ENCODE measurements at regions not wholly inside any gene's neighbourhood (a gene's known extent, or its start where the extent isn't known, plus 50 kb on each side); places are given as distances from the start of the nearest gene placed in this dataset.

- peaks cover 0 to 24% (median 7%) of the 10 kb centered on the region in 5 donors for H3K4me1 ChIP-seq (ENCODE audit: control insufficient read depth in 5 of 5, insufficient read depth in 5 of 5, low read length in 5 of 5)
- H3K4me3 ChIP-seq (ENCODE audit: low read depth in 1 of 5, low read length in 5 of 5), result no peak overlapping the region
- H3K27ac ChIP-seq (ENCODE audit: low read depth, low read length), result no peak overlapping the region
- no peak overlapping the region for H3K9ac ChIP-seq (ENCODE audit: low read length in 5 of 5)
- no peaks in the 10 kb centered on the region for H3K9me3 ChIP-seq (ENCODE audit: control insufficient read depth in 5 of 5, low read length in 5 of 5)
- peaks cover 0 to 3% (median 0%) of the 10 kb centered on the region in 5 donors for H3K27me3 ChIP-seq (ENCODE audit: control insufficient read depth in 5 of 5, insufficient read depth in 4 of 5, low read length in 5 of 5)
- no peaks in the 10 kb centered on the region for H3K36me3 ChIP-seq (ENCODE audit: control insufficient read depth in 5 of 5, insufficient read depth in 5 of 5, low read length in 5 of 5)
These were observed 113.5 kb downstream of the XCL2 start for GRCh38 chr1:168430321-168430720.

- no peaks in the 10 kb centered on the region for H3K36me3 ChIP-seq (ENCODE audit: control insufficient read depth in 5 of 5, insufficient read depth in 5 of 5, low read length in 5 of 5)
- H3K4me3 ChIP-seq (ENCODE audit: low read depth in 1 of 5, low read length in 5 of 5), result no peak overlapping the region
- no peak overlapping the region for H3K9ac ChIP-seq (ENCODE audit: low read length in 5 of 5)
- peaks cover 0 to 24% (median 7%) of the 10 kb centered on the region in 5 donors for H3K4me1 ChIP-seq (ENCODE audit: control insufficient read depth in 5 of 5, insufficient read depth in 5 of 5, low read length in 5 of 5)
- no peak overlapping the region for H3K27ac ChIP-seq (ENCODE audit: low read depth, low read length)
- no peaks in the 10 kb centered on the region for H3K9me3 ChIP-seq (ENCODE audit: control insufficient read depth in 5 of 5, low read length in 5 of 5)
- no peaks in the 10 kb centered on the region for H3K27me3 ChIP-seq (ENCODE audit: control insufficient read depth in 5 of 5, insufficient read depth in 4 of 5, low read length in 5 of 5)
These were observed 115.6 kb downstream of the XCL2 start for GRCh38 chr1:168428063-168428731.

GRCh38 chr1:168427051-168427450, 116.7 kb downstream of the XCL2 start:
- Histone ChIP-seq H3K36me3 (ENCODE audit: control insufficient read depth in 5 of 5, insufficient read depth in 5 of 5, low read length in 5 of 5) (no peaks in the 10 kb centered on the region), H3K9me3 (ENCODE audit: control insufficient read depth in 5 of 5, low read length in 5 of 5) (no peaks in the 10 kb centered on the region), H3K27ac (ENCODE audit: low read depth, low read length) (no peak overlapping the region), H3K9ac (ENCODE audit: low read length in 5 of 5) (no peak overlapping the region), H3K4me1 (ENCODE audit: control insufficient read depth in 5 of 5, insufficient read depth in 5 of 5, low read length in 5 of 5) (peaks cover 0 to 24% (median 17%) of the 10 kb centered on the region in 5 donors), H3K27me3 (ENCODE audit: control insufficient read depth in 5 of 5, insufficient read depth in 4 of 5, low read length in 5 of 5) (no peaks in the 10 kb centered on the region), H3K4me3 (ENCODE audit: low read depth in 1 of 5, low read length in 5 of 5) (no peak overlapping the region)

- Histone ChIP-seq H3K9ac (ENCODE audit: low read length in 5 of 5) (no peak overlapping the region), H3K27me3 (ENCODE audit: control insufficient read depth in 5 of 5, insufficient read depth in 4 of 5, low read length in 5 of 5) (no peaks in the 10 kb centered on the region), H3K36me3 (ENCODE audit: control insufficient read depth in 5 of 5, insufficient read depth in 5 of 5, low read length in 5 of 5) (no peaks in the 10 kb centered on the region), H3K27ac (ENCODE audit: low read depth, low read length) (no peak overlapping the region), H3K4me1 (ENCODE audit: control insufficient read depth in 5 of 5, insufficient read depth in 5 of 5, low read length in 5 of 5) (peaks cover 0 to 20% (median 13%) of the 10 kb centered on the region in 5 donors), H3K9me3 (ENCODE audit: control insufficient read depth in 5 of 5, low read length in 5 of 5) (no peaks in the 10 kb centered on the region), H3K4me3 (ENCODE audit: low read depth in 1 of 5, low read length in 5 of 5) (no peak overlapping the region)
These were observed 119.5 kb downstream of the XCL2 start for GRCh38 chr1:168424281-168424680.

GRCh38 chr1:168422203-168422847, 121.5 kb downstream of the XCL2 start:
- Histone ChIP-seq H3K9me3 (ENCODE audit: control insufficient read depth in 5 of 5, low read length in 5 of 5) (no peaks in the 10 kb centered on the region), H3K4me1 (ENCODE audit: control insufficient read depth in 5 of 5, insufficient read depth in 5 of 5, low read length in 5 of 5) (peaks cover 0 to 16% (median 8%) of the 10 kb centered on the region in 5 donors), H3K9ac (ENCODE audit: low read length in 5 of 5) (no peak overlapping the region), H3K36me3 (ENCODE audit: control insufficient read depth in 5 of 5, insufficient read depth in 5 of 5, low read length in 5 of 5) (no peaks in the 10 kb centered on the region), H3K27me3 (ENCODE audit: control insufficient read depth in 5 of 5, insufficient read depth in 4 of 5, low read length in 5 of 5) (no peaks in the 10 kb centered on the region), H3K4me3 (ENCODE audit: low read depth in 1 of 5, low read length in 5 of 5) (no peak overlapping the region), H3K27ac (ENCODE audit: low read depth, low read length) (no peak overlapping the region)

GRCh38 chr1:168421399-168422004, 122.3 kb downstream of the XCL2 start:
- Histone ChIP-seq H3K9me3 (ENCODE audit: control insufficient read depth in 5 of 5, low read length in 5 of 5) (no peaks in the 10 kb centered on the region), H3K27me3 (ENCODE audit: control insufficient read depth in 5 of 5, insufficient read depth in 4 of 5, low read length in 5 of 5) (no peaks in the 10 kb centered on the region), H3K9ac (ENCODE audit: low read length in 5 of 5) (no peak overlapping the region), H3K4me1 (ENCODE audit: control insufficient read depth in 5 of 5, insufficient read depth in 5 of 5, low read length in 5 of 5) (peaks cover 0 to 12% (median 3%) of the 10 kb centered on the region in 5 donors), H3K36me3 (ENCODE audit: control insufficient read depth in 5 of 5, insufficient read depth in 5 of 5, low read length in 5 of 5) (no peaks in the 10 kb centered on the region), H3K27ac (ENCODE audit: low read depth, low read length) (no peak overlapping the region), H3K4me3 (ENCODE audit: low read depth in 1 of 5, low read length in 5 of 5) (no peak overlapping the region)

GRCh38 chr1:168420177-168420576, 123.6 kb downstream of the XCL2 start:
- Histone ChIP-seq H3K4me1 (ENCODE audit: control insufficient read depth in 5 of 5, insufficient read depth in 5 of 5, low read length in 5 of 5) (peaks cover 0 to 12% (median 3%) of the 10 kb centered on the region in 5 donors), H3K27ac (ENCODE audit: low read depth, low read length) (no peak overlapping the region), H3K9ac (ENCODE audit: low read length in 5 of 5) (no peak overlapping the region), H3K36me3 (ENCODE audit: control insufficient read depth in 5 of 5, insufficient read depth in 5 of 5, low read length in 5 of 5) (no peaks in the 10 kb centered on the region), H3K9me3 (ENCODE audit: control insufficient read depth in 5 of 5, low read length in 5 of 5) (no peaks in the 10 kb centered on the region), H3K27me3 (ENCODE audit: control insufficient read depth in 5 of 5, insufficient read depth in 4 of 5, low read length in 5 of 5) (no peaks in the 10 kb centered on the region), H3K4me3 (ENCODE audit: low read depth in 1 of 5, low read length in 5 of 5) (no peak overlapping the region)

- no peaks in the 10 kb centered on the region for H3K9me3 ChIP-seq (ENCODE audit: control insufficient read depth in 5 of 5, low read length in 5 of 5)
- H3K27me3 ChIP-seq (ENCODE audit: control insufficient read depth in 5 of 5, insufficient read depth in 4 of 5, low read length in 5 of 5), result no peaks in the 10 kb centered on the region
- H3K9ac ChIP-seq (ENCODE audit: low read length in 5 of 5), result no peak overlapping the region
- no peak overlapping the region for H3K4me3 ChIP-seq (ENCODE audit: low read depth in 1 of 5, low read length in 5 of 5)
- peaks cover 0 to 12% (median 3%) of the 10 kb centered on the region in 5 donors for H3K4me1 ChIP-seq (ENCODE audit: control insufficient read depth in 5 of 5, insufficient read depth in 5 of 5, low read length in 5 of 5)
- no peak overlapping the region for H3K27ac ChIP-seq (ENCODE audit: low read depth, low read length)
- no peaks in the 10 kb centered on the region for H3K36me3 ChIP-seq (ENCODE audit: control insufficient read depth in 5 of 5, insufficient read depth in 5 of 5, low read length in 5 of 5)
These were observed 124.1 kb downstream of the XCL2 start for GRCh38 chr1:168419736-168420135.

GRCh38 chr1:168416220-168416619, 127.6 kb downstream of the XCL2 start:
- no peak overlapping the region for H3K4me3 ChIP-seq (ENCODE audit: low read depth in 1 of 5, low read length in 5 of 5)
- no peak overlapping the region for H3K9ac ChIP-seq (ENCODE audit: low read length in 5 of 5)
- no peaks in the 10 kb centered on the region for H3K9me3 ChIP-seq (ENCODE audit: control insufficient read depth in 5 of 5, low read length in 5 of 5)
- no peak overlapping the region for H3K27ac ChIP-seq (ENCODE audit: low read depth, low read length)
- H3K36me3 ChIP-seq (ENCODE audit: control insufficient read depth in 5 of 5, insufficient read depth in 5 of 5, low read length in 5 of 5), result no peaks in the 10 kb centered on the region
- H3K4me1 ChIP-seq (ENCODE audit: control insufficient read depth in 5 of 5, insufficient read depth in 5 of 5, low read length in 5 of 5), result no peaks in the 10 kb centered on the region
- no peaks in the 10 kb centered on the region for H3K27me3 ChIP-seq (ENCODE audit: control insufficient read depth in 5 of 5, insufficient read depth in 4 of 5, low read length in 5 of 5)

- H3K9ac ChIP-seq (ENCODE audit: low read length in 5 of 5), result no peak overlapping the region
- H3K27ac ChIP-seq (ENCODE audit: low read depth, low read length), result no peak overlapping the region
- H3K4me3 ChIP-seq (ENCODE audit: low read depth in 1 of 5, low read length in 5 of 5), result no peak overlapping the region
- no peaks in the 10 kb centered on the region for H3K36me3 ChIP-seq (ENCODE audit: control insufficient read depth in 5 of 5, insufficient read depth in 5 of 5, low read length in 5 of 5)
- H3K4me1 ChIP-seq (ENCODE audit: control insufficient read depth in 5 of 5, insufficient read depth in 5 of 5, low read length in 5 of 5), result no peaks in the 10 kb centered on the region
- no peaks in the 10 kb centered on the region for H3K27me3 ChIP-seq (ENCODE audit: control insufficient read depth in 5 of 5, insufficient read depth in 4 of 5, low read length in 5 of 5)
- no peaks in the 10 kb centered on the region for H3K9me3 ChIP-seq (ENCODE audit: control insufficient read depth in 5 of 5, low read length in 5 of 5)
These were observed 128.9 kb downstream of the XCL2 start for GRCh38 chr1:168414914-168415313.
